Adrenal gland (tissue), 9 donors: ENCODE measurements at regions not wholly inside any gene's neighbourhood (a gene's known extent, or its start where the extent isn't known, plus 50 kb on each side); places are given as distances from the start of the nearest gene placed in this dataset.
"Not testable (repeated sequence)": the region's sequence is repeated elsewhere in the genome, so short reads cannot be mapped to it uniquely, and the experiment has no call there.

Source experiments
- DNase-seq, 7 donors: peaks; one replicate each; pipeline ENCODE4 v3.0.0-alpha.2; 2019 to 2020
- H3K27ac ChIP-seq, 5 donors: fragments of 200-600 bp; sonication (generic) in 4 of 5; 1 replicate in 3 of 5; 2 replicates in 2 of 5; pipeline versions ENCODE4 v1.5.1 to v1.8.0; 2016 to 2020; ENCODE audit warnings: mild to moderate bottlenecking in 1 of 5
- H3K27me3 ChIP-seq: fragments of 200-600 bp; 2 replicates; pipeline ENCODE4 v1.8.0; 2021
- H3K36me3 ChIP-seq, 2 donors: fragments of 200-600 bp; replicated peaks in 1 of 2; 1 replicate in 1 of 2; 2 replicates in 1 of 2; pipeline versions ENCODE4 v1.5.1 to v1.8.0; 2018 to 2022
- H3K4me1 ChIP-seq, 2 donors: fragments of 200-600 bp; replicated peaks in 1 of 2; 1 replicate in 1 of 2; 2 replicates in 1 of 2; pipeline versions ENCODE4 v1.5.1 to v1.8.0; 2018 to 2021
- H3K4me3 ChIP-seq, 4 donors: fragments of 200-600 bp; sonication (generic) in 3 of 4; one replicate each; pipeline ENCODE4 v1.5.1; 2016 to 2018
- H3K9me3 ChIP-seq, 3 donors: fragments of 200-600 bp; sonication (generic) in 1 of 3; replicated peaks in 1 of 3; 1 replicate in 2 of 3; 2 replicates in 1 of 3; pipeline versions ENCODE4 v1.5.1 to v1.8.0; 2016 to 2021
- CTCF ChIP-seq, 6 experiments: fragments of 450-650 bp in 4 of 6; fragments of 200-600 bp in 2 of 6; sonication (generic) in 1 of 6; IDR thresholded peaks; 1 replicate in 5 of 6; 2 replicates in 1 of 6; pipeline versions ENCODE4 v1.5.1 to v1.8.0; 2016 to 2021; ENCODE audit warnings: antibody characterized with exemption in 6 of 6, mild to moderate bottlenecking in 2 of 6, moderate library complexity in 1 of 6
- POLR2A ChIP-seq, 2 donors: fragments of 450-650 bp; IDR thresholded peaks; one replicate each; pipeline ENCODE4 v1.6.1; 2017; ENCODE audit warnings: antibody characterized with exemption in 2 of 2, mild to moderate bottlenecking in 2 of 2, moderate library complexity in 1 of 2
- WGBS, 4 donors: extraction: QIAGEN DNeasy Blood & Tissue Kit in 2 of 4; methylation state at CpG; one replicate each; pipeline versions ENCODE4 v1.1.5 to v1.1.7; 2013 to 2017; 5-methylcytosine and 5-hydroxymethylcytosine counted together
- intact Hi-C, 2 donors: fragments of 100-400 bp; cut with DNase I; formaldehyde crosslinking; loops; one replicate each; pipeline versions ENCODE4 v1.14.1 to v1.15.0; 2022 to 2023
- donor health status: healthy with polysubstance abuse.
- donor health status: Bipolar disorder and iron deficiency.
- donor health status: DM: yes; HTN: yes; CAD: no.
- donor health status: DM: no; HTN: no; CAD: no.
- donor health status: DM: no; HTN: no; CAD: no.

- Histone ChIP-seq H3K9me3 (no peaks in the 10 kb centered on the region), H3K4me3 (no peak overlapping the region), H3K36me3 (no peaks in the 10 kb centered on the region), H3K27me3 (no peaks in the 10 kb centered on the region), H3K27ac (no peak overlapping the region), H3K4me1 (peaks cover 0 to 7% of the 10 kb centered on the region in 2 donors)
- WGBS, 4 donors = 39 to 57% (median 42%) methylated on average over 3 of the region's 3 CpGs
- DNase-seq = no peak
- intact Hi-C loops = no loop called here
- TF ChIP-seq CTCF (IDR thresholded peaks at IDR 0.05) (no peak), POLR2A (IDR thresholded peaks at IDR 0.05) (no peak)
Measured at GRCh38 chr6:100226811-100227210, 232.8 kb upstream of the MCHR2 start.

GRCh38 chr6:100223952-100224351, 229.9 kb upstream of the MCHR2 start:
- intact Hi-C loops, H3K4me1 ChIP-seq, H3K27ac ChIP-seq, H3K4me3 ChIP-seq, H3K9me3 ChIP-seq, H3K27me3 ChIP-seq, H3K36me3 ChIP-seq, DNase-seq: not testable (repeated sequence)
- WGBS, 4 donors = 45 to 56% (median 49%) methylated on average over 1 of the region's 1 CpG

- Histone ChIP-seq H3K9me3 (no peaks in the 10 kb centered on the region), H3K4me3 (no peak overlapping the region), H3K27ac (no peak overlapping the region), H3K4me1 (no peaks in the 10 kb centered on the region), H3K27me3 (no peaks in the 10 kb centered on the region), H3K36me3 (no peaks in the 10 kb centered on the region)
- 80 to 83% (median 82%) methylated on average over 4 of the region's 4 CpGs for WGBS, 4 donors
- TF ChIP-seq CTCF (IDR thresholded peaks at IDR 0.05) = no peak
- TF ChIP-seq POLR2A (IDR thresholded peaks at IDR 0.05) = no peak
- intact Hi-C loops = no loop called here
- no peak for DNase-seq
Measured at GRCh38 chr6:100220543-100220942, 226.5 kb upstream of the MCHR2 start.

- Histone ChIP-seq H3K4me1 (no peaks in the 10 kb centered on the region), H3K27ac (no peak overlapping the region), H3K9me3 (no peaks in the 10 kb centered on the region), H3K27me3 (no peaks in the 10 kb centered on the region), H3K36me3 (no peaks in the 10 kb centered on the region), H3K4me3 (no peak overlapping the region)
- intact Hi-C loops = no loop called here
- no peak for DNase-seq
- TF ChIP-seq POLR2A (IDR thresholded peaks at IDR 0.05) (no peak), CTCF (IDR thresholded peaks at IDR 0.05) (no peak)
- 71 to 83% (median 78%) methylated on average over 2 of the region's 2 CpGs for WGBS, 4 donors
Measured at GRCh38 chr6:100217225-100218012, 223.4 kb upstream of the MCHR2 start.

- no peak for DNase-seq
- Histone ChIP-seq H3K27me3 (no peaks in the 10 kb centered on the region), H3K27ac (no peak overlapping the region), H3K9me3 (no peaks in the 10 kb centered on the region), H3K4me3 (no peak overlapping the region), H3K36me3 (no peaks in the 10 kb centered on the region), H3K4me1 (no peaks in the 10 kb centered on the region)
- TF ChIP-seq POLR2A (IDR thresholded peaks at IDR 0.05) = no peak
- intact Hi-C loops = no loop called here
Measured at GRCh38 chr6:100216760-100217159, 222.7 kb upstream of the MCHR2 start.
